ENCODE measurements at regions not wholly inside any gene's neighbourhood (a gene's known extent, or its start where the extent isn't known, plus 50 kb on each side); places are given as distances from the start of the nearest gene placed in this dataset.

GRCh38 chr3:103127098-103127630, 692.3 kb downstream of the ZPLD1 start:
- DNase-seq (ENCODE audit: low read depth): no peak
- TF ChIP-seq, protein P1, sequence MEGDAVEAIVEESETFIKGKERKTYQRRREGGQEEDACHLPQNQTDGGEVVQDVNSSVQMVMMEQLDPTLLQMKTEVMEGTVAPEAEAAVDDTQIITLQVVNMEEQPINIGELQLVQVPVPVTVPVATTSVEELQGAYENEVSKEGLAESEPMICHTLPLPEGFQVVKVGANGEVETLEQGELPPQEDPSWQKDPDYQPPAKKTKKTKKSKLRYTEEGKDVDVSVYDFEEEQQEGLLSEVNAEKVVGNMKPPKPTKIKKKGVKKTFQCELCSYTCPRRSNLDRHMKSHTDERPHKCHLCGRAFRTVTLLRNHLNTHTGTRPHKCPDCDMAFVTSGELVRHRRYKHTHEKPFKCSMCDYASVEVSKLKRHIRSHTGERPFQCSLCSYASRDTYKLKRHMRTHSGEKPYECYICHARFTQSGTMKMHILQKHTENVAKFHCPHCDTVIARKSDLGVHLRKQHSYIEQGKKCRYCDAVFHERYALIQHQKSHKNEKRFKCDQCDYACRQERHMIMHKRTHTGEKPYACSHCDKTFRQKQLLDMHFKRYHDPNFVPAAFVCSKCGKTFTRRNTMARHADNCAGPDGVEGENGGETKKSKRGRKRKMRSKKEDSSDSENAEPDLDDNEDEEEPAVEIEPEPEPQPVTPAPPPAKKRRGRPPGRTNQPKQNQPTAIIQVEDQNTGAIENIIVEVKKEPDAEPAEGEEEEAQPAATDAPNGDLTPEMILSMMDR (IDR thresholded peaks at IDR 0.05; ENCODE audit: control insufficient read depth, extremely low read depth, insufficient read depth): no peak
- no peak overlapping the region for H3K4me3 ChIP-seq (ENCODE audit: low read depth, low read length)

DNA sequence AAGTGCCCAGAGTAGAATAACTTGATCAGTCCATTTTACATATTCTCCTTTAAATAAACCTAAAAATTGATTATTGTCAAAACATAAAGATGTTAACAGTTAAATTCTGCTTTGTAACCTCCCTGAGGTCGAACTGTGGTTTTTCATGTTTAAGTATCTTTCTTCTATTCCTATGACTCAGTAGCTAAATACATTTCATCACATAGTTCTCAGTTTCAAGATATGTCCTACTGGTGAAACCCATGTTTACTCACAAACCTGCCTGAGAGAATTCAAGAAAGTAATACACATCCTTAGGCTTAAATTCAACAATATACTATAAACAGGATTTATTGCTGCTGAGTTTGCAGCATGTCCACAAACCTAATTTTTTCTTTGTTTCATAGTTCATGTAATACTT, 692.9 kb downstream of the ZPLD1 start:
- DNase-seq (ENCODE audit: low read depth): no peak
- TF ChIP-seq, protein P1 (IDR thresholded peaks at IDR 0.05; ENCODE audit: control insufficient read depth, extremely low read depth, insufficient read depth): no peak
- no peak overlapping the region for H3K4me3 ChIP-seq (ENCODE audit: low read depth, low read length)

DNA sequence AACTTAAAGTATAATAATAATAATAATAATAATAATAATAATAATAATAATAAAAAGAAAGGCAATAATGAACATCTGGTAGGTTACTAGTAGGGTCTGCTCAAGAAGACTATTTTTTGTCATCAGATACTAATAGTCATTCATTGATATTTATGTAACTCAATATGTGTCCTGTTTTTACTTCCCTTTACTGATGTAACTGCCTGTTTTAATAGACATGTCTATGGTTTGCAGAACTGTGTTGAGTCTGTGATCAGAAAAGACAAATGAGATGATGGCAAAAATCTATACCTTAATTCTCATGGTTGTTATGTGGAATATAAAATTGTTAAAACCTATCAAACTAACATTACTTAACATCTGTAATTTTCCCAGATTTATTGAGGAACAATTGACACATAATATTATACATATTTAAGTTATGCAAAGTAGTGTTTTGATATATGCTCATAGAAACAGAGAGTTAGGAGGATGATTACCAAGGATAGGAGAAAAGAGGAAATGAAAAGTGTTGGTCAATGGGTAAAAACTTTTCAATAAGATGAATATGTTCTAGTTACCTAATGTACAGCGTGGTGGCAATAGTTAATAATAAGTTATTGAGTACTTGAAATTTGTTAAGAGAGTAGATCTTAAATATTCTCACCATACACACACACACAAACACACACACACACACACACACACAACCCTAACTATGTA, 699.4 kb downstream of the ZPLD1 start:
- TF ChIP-seq, protein P1 (IDR thresholded peaks at IDR 0.05; ENCODE audit: control insufficient read depth, extremely low read depth, insufficient read depth): no peak
- H3K4me3 ChIP-seq (ENCODE audit: low read depth, low read length): no peak overlapping the region
- no peak for DNase-seq (ENCODE audit: low read depth)

DNA sequence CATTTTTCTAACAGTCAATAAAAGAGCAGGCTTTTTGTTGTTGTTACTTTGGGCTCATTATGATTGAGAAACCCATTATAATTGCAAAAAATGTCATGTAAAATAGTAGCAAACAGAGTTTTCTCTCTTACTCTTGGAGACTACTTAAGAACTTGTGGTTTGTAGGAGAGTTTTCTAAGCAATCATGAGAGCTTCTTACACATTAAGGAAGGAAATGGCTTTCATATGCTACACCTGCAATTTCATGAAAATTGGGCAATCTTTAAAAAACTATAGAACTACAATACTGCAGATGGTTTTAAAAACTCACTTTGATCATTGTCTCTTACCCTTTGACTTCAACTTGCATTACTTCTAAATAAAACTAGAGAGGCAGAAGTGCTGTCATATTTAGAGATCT, 701.8 kb downstream of the ZPLD1 start:
- no peak overlapping the region for H3K4me3 ChIP-seq (ENCODE audit: low read depth, low read length)
- TF ChIP-seq, protein P1 (IDR thresholded peaks at IDR 0.05; ENCODE audit: control insufficient read depth, extremely low read depth, insufficient read depth): no peak
- no peak for DNase-seq (ENCODE audit: low read depth)

- TF ChIP-seq, protein P1 (IDR thresholded peaks at IDR 0.05; ENCODE audit: control insufficient read depth, extremely low read depth, insufficient read depth): no peak
- no peak for DNase-seq (ENCODE audit: low read depth)
- no peak overlapping the region for H3K4me3 ChIP-seq (ENCODE audit: low read depth, low read length)
These were observed 703.0 kb downstream of the ZPLD1 start for GRCh38 chr3:103137830-103138229.

GRCh38 chr3:103158183-103158582, 723.4 kb downstream of the ZPLD1 start:
- no peak overlapping the region for H3K4me3 ChIP-seq (ENCODE audit: low read depth, low read length)
- DNase-seq (ENCODE audit: low read depth): no peak
- TF ChIP-seq, protein P1 (IDR thresholded peaks at IDR 0.05; ENCODE audit: control insufficient read depth, extremely low read depth, insufficient read depth): no peak

GRCh38 chr3:103166890-103167289, 732.1 kb downstream of the ZPLD1 start:
- DNase-seq (ENCODE audit: low read depth): no peak
- H3K4me3 ChIP-seq (ENCODE audit: low read depth, low read length): no peak overlapping the region
- TF ChIP-seq, protein P1 (IDR thresholded peaks at IDR 0.05; ENCODE audit: control insufficient read depth, extremely low read depth, insufficient read depth): no peak
